PC-3 (cell line): ENCODE measurements at regions not wholly inside any gene's neighbourhood (a gene's known extent, or its start where the extent isn't known, plus 50 kb on each side); places are given as distances from the start of the nearest gene placed in this dataset.

Experiments
- EZH2 ChIP-seq: fragments of 300-600 bp; sonication (generic); IDR thresholded peaks from one replicate; pipeline ENCODE4 v1.6.1; 2017; ENCODE audit warnings: antibody characterized with exemption, mild to moderate bottlenecking, low read length; ENCODE audit not compliant: unreplicated experiment
- EZH2phosphoT487 ChIP-seq: fragments of 300-600 bp; sonication (generic); IDR thresholded peaks from 2 replicates; pipeline ENCODE4 v1.6.1; 2018; ENCODE audit warnings: mild to moderate bottlenecking, antibody characterized with exemption, low read length, borderline replicate concordance
- TF ChIP-seq, protein P1 (sequence below): fragments of 300-600 bp; sonication (generic); conservative IDR thresholded peaks from 2 replicates; pipeline ENCODE4 v1.5.1; 2017; ENCODE audit warnings: antibody characterized with exemption, low read depth, mild to moderate bottlenecking, low read length

- TF ChIP-seq, protein P1, sequence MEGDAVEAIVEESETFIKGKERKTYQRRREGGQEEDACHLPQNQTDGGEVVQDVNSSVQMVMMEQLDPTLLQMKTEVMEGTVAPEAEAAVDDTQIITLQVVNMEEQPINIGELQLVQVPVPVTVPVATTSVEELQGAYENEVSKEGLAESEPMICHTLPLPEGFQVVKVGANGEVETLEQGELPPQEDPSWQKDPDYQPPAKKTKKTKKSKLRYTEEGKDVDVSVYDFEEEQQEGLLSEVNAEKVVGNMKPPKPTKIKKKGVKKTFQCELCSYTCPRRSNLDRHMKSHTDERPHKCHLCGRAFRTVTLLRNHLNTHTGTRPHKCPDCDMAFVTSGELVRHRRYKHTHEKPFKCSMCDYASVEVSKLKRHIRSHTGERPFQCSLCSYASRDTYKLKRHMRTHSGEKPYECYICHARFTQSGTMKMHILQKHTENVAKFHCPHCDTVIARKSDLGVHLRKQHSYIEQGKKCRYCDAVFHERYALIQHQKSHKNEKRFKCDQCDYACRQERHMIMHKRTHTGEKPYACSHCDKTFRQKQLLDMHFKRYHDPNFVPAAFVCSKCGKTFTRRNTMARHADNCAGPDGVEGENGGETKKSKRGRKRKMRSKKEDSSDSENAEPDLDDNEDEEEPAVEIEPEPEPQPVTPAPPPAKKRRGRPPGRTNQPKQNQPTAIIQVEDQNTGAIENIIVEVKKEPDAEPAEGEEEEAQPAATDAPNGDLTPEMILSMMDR: no peak
- TF ChIP-seq EZH2 (no peak), EZH2phosphoT487 (no peak)
Measured at GRCh38 chr3:53996141-53996874, 104.6 kb upstream of the SELENOK start.
